ENCODE measurements at regions not wholly inside any gene's neighbourhood (a gene's known extent, or its start where the extent isn't known, plus 50 kb on each side); places are given as distances from the start of the nearest gene placed in this dataset.

DNA sequence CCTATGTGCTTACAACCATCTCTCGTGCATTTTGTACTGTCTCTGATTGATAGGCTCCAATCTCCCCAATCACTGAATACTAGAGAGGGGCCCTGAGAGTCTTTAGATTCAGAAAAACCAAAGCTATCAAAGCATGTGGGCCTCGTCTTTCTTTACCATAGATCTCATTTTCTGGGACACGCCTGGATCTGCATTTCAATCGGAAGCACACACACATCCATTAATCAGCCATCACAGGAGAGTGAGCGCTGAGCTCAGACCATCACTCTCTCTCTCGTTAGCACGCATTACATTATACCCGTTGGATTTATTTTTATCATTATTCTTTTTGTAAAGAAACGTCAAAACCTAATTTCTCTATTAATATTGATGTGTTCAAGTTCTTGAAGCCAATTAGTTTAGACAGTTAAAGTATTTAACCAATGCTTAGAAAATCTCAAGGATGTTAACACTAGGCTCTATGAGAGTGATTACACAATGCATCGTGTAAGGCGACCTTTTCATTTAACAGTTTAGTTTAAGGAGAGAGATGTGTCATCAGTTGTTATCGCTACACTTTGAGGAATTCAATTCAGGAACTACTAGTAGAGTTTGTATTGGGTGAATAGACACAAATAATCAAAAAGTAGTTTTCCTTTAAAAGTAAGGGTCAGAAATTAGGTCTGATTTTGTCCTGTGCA lies 650.7 kb downstream of the CDH8 start:
- 78% methylated on average over 12 of the region's 12 CpGs for WGBS

DNA sequence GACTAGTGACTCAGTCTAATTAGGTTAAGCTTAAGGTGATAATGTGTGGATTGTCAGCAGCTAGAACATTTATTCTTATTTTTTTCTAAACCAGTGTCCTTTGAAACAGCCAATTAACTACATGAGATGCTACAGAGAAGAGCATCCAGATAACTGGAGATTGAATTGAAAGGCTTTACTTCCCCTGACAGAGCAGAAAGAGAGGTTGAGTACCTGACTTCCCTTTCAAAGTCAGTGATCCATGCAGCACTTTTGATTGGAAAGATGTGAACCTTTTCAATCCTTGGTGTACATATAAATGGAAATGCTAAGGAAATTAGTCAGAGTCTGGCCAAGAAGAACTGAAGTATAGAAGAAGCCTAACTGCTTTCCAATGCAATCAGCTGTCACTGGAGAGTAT lies 653.8 kb downstream of the CDH8 start:
- Histone ChIP-seq H3K4me1 (ENCODE audit: control insufficient read depth in 4 of 4, insufficient read depth in 4 of 4, low read length in 3 of 4) (no peaks in the 10 kb centered on the region), H3K36me3 (ENCODE audit: control insufficient read depth in 4 of 4, insufficient read depth in 3 of 4, low read depth in 1 of 4, low read length in 3 of 4) (no peaks in the 10 kb centered on the region), H3K9ac (ENCODE audit: low read depth in 1 of 2, low read length in 2 of 2) (no peak overlapping the region), H3K4me3 (ENCODE audit: low read depth in 1 of 3, low read length in 3 of 3) (no peak overlapping the region), H3K27me3 (ENCODE audit: control insufficient read depth in 4 of 4, insufficient read depth in 4 of 4, low read length in 3 of 4) (no peaks in the 10 kb centered on the region), H3K9me3 (ENCODE audit: control insufficient read depth in 4 of 4, low read length in 3 of 4) (no peaks in the 10 kb centered on the region), H3K27ac (ENCODE audit: low read depth in 1 of 2, low read length in 2 of 2) (no peak overlapping the region)
- no peak for DNase-seq (ENCODE audit: low spot score)
- TF ChIP-seq HNF4A (conservative IDR thresholded peaks at IDR 0.05) (no peak), TAF1 (conservative IDR thresholded peaks at IDR 0.05) (no peak), FOXA1 (IDR thresholded peaks at IDR 0.05) (no peak), NR2F2 (IDR thresholded peaks at IDR 0.05) (no peak), GABPA (IDR thresholded peaks at IDR 0.05 in 1 of 2, conservative IDR thresholded peaks at IDR 0.05 in 1 of 2) (no peak), JUND (IDR thresholded peaks at IDR 0.05) (no peak), RXRA (IDR thresholded peaks at IDR 0.05) (no peak)
- TF ChIP-seq, protein P1, sequence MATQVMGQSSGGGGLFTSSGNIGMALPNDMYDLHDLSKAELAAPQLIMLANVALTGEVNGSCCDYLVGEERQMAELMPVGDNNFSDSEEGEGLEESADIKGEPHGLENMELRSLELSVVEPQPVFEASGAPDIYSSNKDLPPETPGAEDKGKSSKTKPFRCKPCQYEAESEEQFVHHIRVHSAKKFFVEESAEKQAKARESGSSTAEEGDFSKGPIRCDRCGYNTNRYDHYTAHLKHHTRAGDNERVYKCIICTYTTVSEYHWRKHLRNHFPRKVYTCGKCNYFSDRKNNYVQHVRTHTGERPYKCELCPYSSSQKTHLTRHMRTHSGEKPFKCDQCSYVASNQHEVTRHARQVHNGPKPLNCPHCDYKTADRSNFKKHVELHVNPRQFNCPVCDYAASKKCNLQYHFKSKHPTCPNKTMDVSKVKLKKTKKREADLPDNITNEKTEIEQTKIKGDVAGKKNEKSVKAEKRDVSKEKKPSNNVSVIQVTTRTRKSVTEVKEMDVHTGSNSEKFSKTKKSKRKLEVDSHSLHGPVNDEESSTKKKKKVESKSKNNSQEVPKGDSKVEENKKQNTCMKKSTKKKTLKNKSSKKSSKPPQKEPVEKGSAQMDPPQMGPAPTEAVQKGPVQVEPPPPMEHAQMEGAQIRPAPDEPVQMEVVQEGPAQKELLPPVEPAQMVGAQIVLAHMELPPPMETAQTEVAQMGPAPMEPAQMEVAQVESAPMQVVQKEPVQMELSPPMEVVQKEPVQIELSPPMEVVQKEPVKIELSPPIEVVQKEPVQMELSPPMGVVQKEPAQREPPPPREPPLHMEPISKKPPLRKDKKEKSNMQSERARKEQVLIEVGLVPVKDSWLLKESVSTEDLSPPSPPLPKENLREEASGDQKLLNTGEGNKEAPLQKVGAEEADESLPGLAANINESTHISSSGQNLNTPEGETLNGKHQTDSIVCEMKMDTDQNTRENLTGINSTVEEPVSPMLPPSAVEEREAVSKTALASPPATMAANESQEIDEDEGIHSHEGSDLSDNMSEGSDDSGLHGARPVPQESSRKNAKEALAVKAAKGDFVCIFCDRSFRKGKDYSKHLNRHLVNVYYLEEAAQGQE (IDR thresholded peaks at IDR 0.05) = no peak
- TF ChIP-seq, protein P2, sequence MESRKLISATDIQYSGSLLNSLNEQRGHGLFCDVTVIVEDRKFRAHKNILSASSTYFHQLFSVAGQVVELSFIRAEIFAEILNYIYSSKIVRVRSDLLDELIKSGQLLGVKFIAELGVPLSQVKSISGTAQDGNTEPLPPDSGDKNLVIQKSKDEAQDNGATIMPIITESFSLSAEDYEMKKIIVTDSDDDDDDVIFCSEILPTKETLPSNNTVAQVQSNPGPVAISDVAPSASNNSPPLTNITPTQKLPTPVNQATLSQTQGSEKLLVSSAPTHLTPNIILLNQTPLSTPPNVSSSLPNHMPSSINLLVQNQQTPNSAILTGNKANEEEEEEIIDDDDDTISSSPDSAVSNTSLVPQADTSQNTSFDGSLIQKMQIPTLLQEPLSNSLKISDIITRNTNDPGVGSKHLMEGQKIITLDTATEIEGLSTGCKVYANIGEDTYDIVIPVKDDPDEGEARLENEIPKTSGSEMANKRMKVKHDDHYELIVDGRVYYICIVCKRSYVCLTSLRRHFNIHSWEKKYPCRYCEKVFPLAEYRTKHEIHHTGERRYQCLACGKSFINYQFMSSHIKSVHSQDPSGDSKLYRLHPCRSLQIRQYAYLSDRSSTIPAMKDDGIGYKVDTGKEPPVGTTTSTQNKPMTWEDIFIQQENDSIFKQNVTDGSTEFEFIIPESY (IDR thresholded peaks at IDR 0.05) = no peak
- TF ChIP-seq, protein P3, sequence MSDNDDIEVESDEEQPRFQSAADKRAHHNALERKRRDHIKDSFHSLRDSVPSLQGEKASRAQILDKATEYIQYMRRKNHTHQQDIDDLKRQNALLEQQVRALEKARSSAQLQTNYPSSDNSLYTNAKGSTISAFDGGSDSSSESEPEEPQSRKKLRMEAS (IDR thresholded peaks at IDR 0.05) = no peak
- TF ChIP-seq, protein P4, sequence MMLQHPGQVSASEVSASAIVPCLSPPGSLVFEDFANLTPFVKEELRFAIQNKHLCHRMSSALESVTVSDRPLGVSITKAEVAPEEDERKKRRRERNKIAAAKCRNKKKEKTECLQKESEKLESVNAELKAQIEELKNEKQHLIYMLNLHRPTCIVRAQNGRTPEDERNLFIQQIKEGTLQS (IDR thresholded peaks at IDR 0.05) = no peak

More for the DNA sequence above, 650.7 kb downstream of the CDH8 start:
- no peaks in the 10 kb centered on the region for H3K36me3 ChIP-seq (ENCODE audit: control insufficient read depth in 4 of 4, insufficient read depth in 3 of 4, low read depth in 1 of 4, low read length in 3 of 4)
- H3K9me3 ChIP-seq (ENCODE audit: control insufficient read depth in 4 of 4, low read length in 3 of 4) = no peaks in the 10 kb centered on the region
- no peak for TF ChIP-seq HNF4A (conservative IDR thresholded peaks at IDR 0.05)
- TF ChIP-seq, protein P1 (IDR thresholded peaks at IDR 0.05) = no peak
- no peak for TF ChIP-seq TAF1 (conservative IDR thresholded peaks at IDR 0.05)
- no peak overlapping the region for H3K9ac ChIP-seq (ENCODE audit: low read depth in 1 of 2, low read length in 2 of 2)
- no peak overlapping the region for H3K4me3 ChIP-seq (ENCODE audit: low read depth in 1 of 3, low read length in 3 of 3)
- no peaks in the 10 kb centered on the region for H3K27me3 ChIP-seq (ENCODE audit: control insufficient read depth in 4 of 4, insufficient read depth in 4 of 4, low read length in 3 of 4)
- no peak for DNase-seq (ENCODE audit: low spot score)
- H3K4me1 ChIP-seq (ENCODE audit: control insufficient read depth in 4 of 4, insufficient read depth in 4 of 4, low read length in 3 of 4) = no peaks in the 10 kb centered on the region
- no peak overlapping the region for H3K27ac ChIP-seq (ENCODE audit: low read depth in 1 of 2, low read length in 2 of 2)

Data from liver (tissue), 7 donors.